RCC 7860 (cell line): ENCODE measurements at regions not wholly inside any gene's neighbourhood (a gene's known extent, or its start where the extent isn't known, plus 50 kb on each side); places are given as distances from the start of the nearest gene placed in this dataset.
"Not testable (repeated sequence)": the region's sequence is repeated elsewhere in the genome, so short reads cannot be mapped to it uniquely, and the experiment has no call there.

Experiments
- DNase-seq: peaks from one replicate; pipeline ENCODE4 v3.0.0-alpha.2; 2015; ENCODE audit warnings: low spot score
- FAIRE-seq: peaks from 2 replicates; lab custom pipeline; 2012; peaks lifted over from hg19 to GRCh38; lab: Jason Lieb, UNC

DNA sequence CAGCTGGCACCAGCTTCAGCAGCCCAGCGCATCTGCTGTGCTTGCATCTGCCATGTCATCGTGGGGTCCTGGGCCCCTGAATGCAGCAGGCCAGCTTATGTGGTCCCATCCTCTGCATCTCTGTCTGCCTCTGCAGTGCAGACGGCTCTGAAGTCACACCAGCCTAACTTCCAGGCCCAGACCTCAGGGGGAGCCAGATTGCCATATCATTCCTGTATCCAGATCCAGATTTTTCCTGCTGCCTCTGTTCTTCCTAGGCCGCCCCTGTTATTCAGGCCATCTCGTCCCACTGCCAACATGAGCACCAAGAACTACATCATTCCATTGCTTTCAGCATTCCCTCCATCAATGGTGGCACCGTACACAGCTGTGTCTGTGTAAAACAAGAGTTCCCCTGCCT, 571.6 kb downstream of the UQCRFS1 start:
- DNase-seq (no peak), FAIRE-seq (no peak)

GRCh38 chr19:28640506-28640905, 572.4 kb downstream of the UQCRFS1 start:
- no peak for DNase-seq
- FAIRE-seq = no peak

- FAIRE-seq = no peak
- no peak for DNase-seq
Observed at GRCh38 chr19:28638445-28638844, 574.5 kb downstream of the UQCRFS1 start.

DNA sequence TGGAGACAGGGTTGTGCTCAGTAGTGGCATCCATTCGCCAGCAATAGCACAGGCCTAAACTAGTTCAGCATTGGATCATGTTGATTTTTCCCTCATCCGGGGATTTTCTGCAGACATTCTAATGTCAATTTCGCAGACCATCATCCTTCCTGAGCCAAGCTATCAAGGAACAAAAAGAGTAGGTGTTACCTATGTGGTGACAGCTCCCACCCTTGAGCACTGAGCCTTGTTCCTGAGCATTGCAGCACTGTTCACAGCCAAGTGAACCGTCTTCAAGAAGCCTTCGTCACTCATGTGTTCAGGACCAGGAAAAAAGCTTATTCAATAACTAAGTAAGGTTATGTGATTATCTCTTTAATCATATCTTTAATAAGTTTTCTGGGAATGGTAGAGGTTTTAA, 576.2 kb downstream of the UQCRFS1 start:
- no peak for FAIRE-seq
- DNase-seq = no peak

GRCh38 chr19:28636016-28636629, 576.8 kb downstream of the UQCRFS1 start:
- FAIRE-seq (no peak), DNase-seq (no peak)

GRCh38 chr19:28634837-28635236, 578.1 kb downstream of the UQCRFS1 start:
- FAIRE-seq (no peak), DNase-seq (no peak)

DNA sequence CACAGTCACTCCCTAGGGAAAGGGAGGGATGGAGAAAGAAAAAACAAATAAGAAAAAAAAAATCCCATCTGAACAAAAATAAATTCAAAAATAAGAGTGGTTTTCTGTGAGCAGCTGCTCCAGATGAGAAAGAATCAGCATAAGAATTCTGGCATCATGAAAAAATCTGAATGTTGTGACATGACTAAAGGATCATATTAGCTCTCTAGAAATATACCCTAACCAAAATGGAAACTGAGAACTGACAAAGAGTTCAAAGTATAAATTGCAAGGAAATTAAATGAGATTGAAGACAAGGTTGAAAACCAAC, 579.0 kb downstream of the UQCRFS1 start:
- no peak for FAIRE-seq
- DNase-seq = no peak

- DNase-seq (peak; percentile 38), FAIRE-seq (no peak)
Observed at GRCh38 chr19:28633319-28634018, 579.5 kb downstream of the UQCRFS1 start.

DNA sequence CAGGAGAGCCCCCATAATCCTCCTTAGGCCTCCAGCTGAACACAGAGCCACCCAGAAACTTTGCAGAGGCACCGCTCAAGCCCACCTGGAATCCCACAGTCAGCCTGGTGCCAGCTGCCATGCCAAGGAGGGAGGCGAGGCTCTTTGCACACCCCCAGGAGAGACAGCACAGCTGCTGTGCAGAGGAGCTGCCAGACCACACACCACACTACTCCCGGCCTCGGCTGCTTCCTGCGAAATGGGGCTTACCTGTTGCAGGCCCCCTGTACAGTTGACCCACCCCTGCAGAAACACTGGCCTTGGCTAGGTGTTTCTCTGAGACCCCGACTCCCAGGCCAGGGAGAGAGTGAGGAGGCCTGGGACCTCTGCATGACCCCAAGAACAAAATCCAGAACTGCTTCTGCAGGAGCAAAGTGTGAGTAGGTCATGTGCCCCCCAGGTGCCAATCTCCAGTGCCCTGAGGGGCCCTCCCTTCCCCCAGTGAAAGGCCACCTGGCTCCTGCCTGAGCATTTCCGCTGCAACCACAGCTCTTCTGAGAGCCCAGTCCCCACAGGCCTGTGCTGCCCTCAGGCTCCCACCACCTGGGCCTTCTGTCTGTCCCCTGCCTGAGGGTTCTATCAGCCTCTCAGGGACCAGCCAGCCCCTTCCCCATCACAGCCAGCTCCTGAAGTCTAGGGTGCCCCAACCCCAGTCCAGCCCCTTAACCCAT, 580.4 kb downstream of the UQCRFS1 start:
- DNase-seq (no peak), FAIRE-seq (no peak)

DNA sequence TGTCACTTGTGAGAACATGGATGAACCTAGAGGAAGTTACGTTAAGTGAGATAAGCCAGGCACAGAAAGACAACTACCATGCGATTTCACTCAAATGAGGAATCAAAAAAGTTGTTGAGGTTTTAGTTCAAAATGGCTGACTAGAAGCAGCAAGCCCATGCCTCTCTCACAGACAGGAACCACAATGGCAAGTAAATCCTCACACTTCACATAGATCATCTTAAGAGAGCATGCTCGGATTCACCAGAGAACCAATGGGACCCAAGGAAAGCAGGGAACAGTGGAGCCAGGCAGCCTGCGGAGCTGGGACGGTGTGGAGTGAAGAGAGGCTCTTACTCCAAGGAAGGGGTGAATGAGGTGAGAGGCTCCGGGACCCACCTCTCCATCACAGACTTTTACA, 581.0 kb downstream of the UQCRFS1 start:
- DNase-seq (no peak), FAIRE-seq (no peak)

DNA sequence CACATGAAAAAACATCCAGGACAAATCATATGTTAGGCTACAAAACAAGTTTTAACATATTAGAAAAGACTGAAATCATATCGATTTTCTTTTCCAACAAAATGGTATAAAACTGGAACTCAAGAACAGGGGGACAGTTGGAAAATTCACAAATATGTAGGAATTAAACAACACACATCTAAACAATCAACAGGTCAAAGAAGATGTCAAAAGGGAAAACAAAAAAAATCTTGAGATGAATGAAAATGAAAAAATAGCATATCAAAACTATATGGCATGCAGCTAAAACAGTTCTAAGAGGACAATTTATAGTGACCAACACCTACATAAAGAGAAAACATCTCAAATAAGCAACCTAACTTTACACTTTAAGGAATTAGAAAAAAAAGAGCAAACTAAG, 585.3 kb downstream of the UQCRFS1 start:
- no peak for DNase-seq

GRCh38 chr19:28626407-28626806, 586.5 kb downstream of the UQCRFS1 start:
- not testable (repeated sequence) for DNase-seq, FAIRE-seq

More for the DNA sequence above, 585.3 kb downstream of the UQCRFS1 start:
- no peak for FAIRE-seq

DNA sequence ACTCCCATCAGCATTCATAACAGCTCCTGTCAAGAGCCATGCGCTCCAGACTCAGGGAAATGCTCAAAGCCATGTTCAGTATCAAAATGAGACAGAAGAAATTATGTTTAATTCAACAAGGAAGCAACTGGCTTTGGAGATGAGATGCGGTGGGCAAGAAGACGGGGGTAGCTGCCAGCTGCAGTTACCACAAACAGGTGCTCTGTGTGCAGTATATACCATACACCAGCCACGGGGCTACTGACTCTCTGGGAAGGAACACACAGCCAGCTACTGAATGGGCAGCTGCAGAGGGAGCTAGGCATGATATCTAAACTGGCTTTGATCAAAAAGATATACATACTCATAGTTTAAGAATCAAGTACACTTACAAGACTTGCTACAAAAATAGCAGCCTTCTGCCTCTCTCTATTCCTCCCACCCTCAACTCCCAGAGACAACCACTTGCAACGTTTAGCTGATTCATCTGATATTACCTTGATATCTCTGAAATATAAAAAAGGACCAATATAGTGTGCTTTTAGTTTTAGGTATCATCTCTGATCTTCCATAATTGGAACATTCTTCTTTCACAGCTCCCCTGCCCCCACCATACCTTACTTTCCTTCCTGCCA, 593.0 kb downstream of the UQCRFS1 start:
- no peak for FAIRE-seq
- DNase-seq = no peak

DNA sequence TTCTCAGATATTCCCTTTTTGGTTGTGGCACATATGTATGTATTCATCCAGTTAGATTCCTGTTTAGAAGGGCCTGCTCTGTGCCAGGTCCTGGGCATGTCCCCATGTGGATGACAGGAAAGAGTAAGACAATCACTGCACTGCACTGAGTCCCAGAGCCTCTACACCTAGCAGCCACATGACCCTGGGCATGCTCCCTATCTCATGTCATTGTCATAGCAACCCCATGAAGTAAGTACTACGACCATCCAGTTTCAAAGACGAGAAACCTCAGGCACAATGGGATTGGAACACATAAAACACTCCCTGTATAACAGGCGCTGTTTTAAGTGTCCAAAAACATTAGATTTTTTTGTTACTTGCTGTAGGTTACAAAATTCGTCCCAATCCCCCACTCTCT, 594.4 kb downstream of the UQCRFS1 start:
- FAIRE-seq = no peak

GRCh38 chr19:28615966-28616365, 597.0 kb downstream of the UQCRFS1 start:
- no peak for FAIRE-seq

More for the DNA sequence above, 594.4 kb downstream of the UQCRFS1 start:
- DNase-seq = no peak

DNA sequence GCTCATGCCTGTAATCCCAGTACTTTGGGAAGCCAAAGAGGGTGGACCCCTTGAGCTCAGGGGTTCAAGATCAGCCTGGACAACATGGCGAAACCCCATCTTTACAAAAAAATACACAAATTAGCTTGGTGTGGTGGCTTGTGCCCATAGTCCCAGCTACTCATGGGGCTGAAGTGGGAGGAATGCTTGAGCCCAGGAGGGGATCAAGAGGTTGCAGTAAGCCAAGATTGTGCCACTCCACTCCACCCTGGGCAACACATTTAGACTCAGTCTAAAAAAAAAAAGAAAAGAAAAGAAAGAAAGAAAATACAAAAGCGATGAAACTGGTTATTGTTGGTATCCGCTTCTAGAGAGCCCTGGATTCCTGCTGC, 597.4 kb downstream of the UQCRFS1 start:
- FAIRE-seq = no peak
- no peak for DNase-seq

More at GRCh38 chr19:28615966-28616365, 597.0 kb downstream of the UQCRFS1 start:
- no peak for DNase-seq

DNA sequence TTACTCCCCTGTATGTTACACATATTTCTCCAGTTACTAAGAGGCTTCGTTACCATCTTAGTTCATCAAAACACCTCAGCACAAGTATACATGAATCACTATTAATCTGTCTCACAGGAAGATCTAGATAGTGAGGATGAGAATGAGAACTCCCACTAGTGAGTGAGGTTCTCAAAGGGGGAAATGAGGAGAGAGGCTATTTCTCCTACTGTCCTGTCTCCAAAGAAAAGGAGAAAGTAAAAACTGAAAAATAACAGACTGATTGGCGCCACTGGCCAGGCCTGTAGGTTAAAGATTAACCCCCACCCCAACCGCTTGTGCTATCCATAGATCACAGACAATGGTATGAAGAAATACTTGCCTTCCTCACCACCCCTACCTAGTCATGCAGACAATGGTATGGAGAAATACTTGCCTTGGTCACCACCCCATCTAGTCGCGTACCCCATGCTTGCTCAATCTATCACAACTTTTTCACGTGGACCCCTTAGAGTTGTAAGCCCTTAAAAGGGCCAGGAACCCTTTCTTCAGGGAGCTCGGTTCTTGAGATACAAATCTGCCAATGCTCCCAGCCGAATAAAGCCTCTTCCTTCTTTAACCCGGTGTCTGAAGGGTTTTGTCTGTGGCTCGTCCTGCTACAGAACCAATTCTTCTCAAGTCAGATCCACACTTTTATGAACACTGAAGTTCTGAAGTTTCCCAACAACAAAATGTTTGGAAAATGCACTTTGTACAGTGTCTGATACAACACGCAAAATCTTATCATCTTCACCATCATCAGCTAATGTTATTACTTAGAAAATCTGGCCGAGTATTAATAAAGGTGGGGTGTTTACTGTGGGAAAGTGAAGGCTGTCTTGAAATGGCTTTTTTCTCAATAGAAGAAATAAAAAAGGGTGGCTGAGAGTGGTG, 598.1 kb downstream of the UQCRFS1 start:
- DNase-seq (no peak), FAIRE-seq (no peak)

DNA sequence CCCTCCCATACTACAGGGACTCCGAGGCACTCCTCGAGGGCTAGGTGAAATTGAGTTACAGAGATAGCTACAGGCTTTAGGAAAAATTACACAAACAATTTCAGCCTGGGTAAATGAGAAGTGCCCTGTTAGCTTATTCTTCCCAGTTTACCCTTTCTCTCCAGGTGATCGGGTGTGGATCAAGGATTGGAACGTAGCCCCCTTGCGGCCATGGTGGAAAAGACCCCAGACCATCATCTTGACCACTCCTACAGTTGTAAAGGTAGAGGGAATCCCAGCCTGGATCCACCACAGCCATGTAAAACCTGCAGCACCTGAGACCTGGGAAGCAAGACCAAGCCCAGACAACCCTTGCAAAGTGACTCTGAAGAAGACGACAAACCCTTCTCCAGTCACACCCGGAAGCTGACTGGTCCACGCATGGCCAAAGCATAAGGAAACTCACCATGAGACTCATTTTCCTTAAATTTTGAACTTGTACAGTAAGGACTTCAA, 600.6 kb downstream of the UQCRFS1 start:
- no peak for FAIRE-seq
- no peak for DNase-seq

DNA sequence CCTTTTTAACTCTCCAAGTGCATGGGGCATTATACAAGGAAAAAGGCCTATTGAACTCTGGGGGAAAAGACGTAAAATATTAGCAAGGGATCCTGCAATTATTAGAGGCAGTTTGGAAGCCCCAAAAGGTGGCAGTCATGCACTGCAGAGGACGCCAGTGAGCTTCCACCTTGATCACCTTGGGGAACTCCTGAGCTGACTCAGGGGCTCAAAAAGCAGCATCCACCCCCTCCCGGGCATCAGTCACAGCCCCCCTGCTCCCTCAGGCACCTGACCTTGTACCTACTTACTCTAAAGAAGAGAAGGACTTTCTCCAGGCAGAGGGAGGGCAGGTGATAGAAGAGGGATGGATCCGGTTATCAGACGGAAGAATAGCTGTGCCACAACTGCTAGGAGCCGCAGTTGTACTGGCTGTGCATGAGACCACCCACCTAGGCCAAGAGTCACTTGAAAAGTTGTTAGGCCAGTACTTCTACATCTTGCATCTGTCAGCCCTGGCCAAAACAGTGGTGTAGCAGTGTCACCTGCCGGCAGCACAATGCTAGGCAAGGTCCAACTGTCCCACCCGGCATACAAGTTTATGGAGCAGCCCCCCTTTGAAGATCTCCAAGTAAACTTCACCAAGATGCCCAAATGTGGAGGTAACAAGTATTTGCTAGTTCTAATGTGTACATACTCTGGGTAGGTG, 601.6 kb downstream of the UQCRFS1 start:
- FAIRE-seq, DNase-seq: not testable (repeated sequence)

DNA sequence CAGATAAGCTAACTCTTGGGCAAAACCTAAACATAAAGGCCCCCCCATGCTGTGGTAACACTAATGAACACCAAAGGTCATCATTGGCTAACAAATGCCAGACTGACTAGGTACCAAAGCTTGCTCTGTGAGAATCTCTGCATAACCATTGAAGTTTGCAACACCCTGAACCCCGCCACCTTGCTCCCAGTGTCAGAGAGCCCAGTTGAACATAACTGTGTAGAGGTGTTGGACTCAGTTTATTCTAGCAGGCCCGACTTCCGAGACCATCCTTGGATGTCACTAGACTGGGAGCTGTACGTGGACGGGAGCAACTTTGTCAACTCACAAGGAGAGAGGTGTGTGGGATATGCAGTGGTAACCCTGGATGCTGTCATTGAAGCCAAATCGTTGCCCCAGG, 602.2 kb downstream of the UQCRFS1 start:
- DNase-seq (no peak), FAIRE-seq (no peak)
